ENCODE measurements at regions not wholly inside any gene's neighbourhood (a gene's known extent, or its start where the extent isn't known, plus 50 kb on each side); places are given as distances from the start of the nearest gene placed in this dataset.

DNA sequence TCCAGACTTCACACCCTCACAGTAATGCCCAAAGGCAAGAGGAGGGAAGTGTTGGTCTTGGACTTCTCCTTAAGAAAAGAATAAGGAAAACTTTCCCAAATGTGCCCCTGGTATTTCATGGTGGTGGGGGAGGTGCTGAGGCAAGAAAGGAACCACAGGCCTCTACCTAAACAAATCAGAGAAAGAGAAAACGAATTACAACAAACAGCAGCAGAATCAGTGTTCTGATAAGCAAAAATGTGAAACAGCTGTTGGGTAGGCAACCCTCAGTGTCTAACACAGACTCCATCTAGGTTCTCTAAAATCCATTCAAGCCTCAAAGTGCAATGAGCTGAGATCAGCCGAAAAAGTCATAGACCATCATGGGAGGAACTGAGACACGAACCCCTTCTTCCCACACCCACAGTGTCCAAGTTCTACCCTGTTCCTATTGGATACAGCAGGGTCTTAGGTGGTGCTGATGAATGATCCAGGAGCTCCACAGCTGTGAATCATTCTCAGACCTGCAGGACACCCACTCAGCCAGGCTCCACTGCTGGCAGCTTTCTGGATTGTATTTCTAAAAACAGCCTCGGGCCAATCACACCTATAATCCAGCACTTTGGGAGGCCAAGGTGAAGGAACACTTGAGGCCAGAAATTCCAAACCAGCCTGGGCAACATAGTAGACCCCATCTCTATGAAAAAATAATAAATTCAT lies 149.1 kb downstream of the PLPP3 start:
- TF ChIP-seq, protein P1, sequence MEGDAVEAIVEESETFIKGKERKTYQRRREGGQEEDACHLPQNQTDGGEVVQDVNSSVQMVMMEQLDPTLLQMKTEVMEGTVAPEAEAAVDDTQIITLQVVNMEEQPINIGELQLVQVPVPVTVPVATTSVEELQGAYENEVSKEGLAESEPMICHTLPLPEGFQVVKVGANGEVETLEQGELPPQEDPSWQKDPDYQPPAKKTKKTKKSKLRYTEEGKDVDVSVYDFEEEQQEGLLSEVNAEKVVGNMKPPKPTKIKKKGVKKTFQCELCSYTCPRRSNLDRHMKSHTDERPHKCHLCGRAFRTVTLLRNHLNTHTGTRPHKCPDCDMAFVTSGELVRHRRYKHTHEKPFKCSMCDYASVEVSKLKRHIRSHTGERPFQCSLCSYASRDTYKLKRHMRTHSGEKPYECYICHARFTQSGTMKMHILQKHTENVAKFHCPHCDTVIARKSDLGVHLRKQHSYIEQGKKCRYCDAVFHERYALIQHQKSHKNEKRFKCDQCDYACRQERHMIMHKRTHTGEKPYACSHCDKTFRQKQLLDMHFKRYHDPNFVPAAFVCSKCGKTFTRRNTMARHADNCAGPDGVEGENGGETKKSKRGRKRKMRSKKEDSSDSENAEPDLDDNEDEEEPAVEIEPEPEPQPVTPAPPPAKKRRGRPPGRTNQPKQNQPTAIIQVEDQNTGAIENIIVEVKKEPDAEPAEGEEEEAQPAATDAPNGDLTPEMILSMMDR (IDR thresholded peaks at IDR 0.05 in 8 of 11, conservative IDR thresholded peaks at IDR 0.05 in 3 of 11), result no peak
- TF ChIP-seq POLR2A (IDR thresholded peaks at IDR 0.05), result no peak
- TF ChIP-seq POLR2AphosphoS5 (IDR thresholded peaks at IDR 0.05), result no peak

DNA sequence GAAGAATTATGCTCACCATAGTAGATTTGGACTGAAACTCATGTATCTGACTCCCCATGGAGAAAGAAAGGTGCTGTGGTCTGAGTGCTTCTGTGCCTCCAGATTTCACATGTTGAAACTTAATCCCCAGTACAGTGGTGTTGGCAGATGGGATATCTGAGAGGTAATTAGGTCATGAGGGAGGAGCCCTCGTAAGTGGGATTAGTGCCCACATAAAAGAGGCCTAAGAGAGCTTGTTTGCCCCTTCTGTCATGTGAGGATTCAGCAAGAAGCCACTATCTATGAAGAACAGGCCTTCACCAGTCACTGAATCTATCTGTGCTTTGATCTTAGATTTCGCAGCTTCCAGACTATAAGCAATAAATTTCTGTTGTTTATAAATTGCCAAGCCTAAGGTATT lies 150.1 kb downstream of the PLPP3 start:
- no peaks in the 10 kb centered on the region for H3K9me3 ChIP-seq
- TF ChIP-seq, protein P1 (IDR thresholded peaks at IDR 0.05 in 8 of 11, conservative IDR thresholded peaks at IDR 0.05 in 3 of 11), result no peak
- TF ChIP-seq POLR2AphosphoS5 (IDR thresholded peaks at IDR 0.05), result no peak
- TF ChIP-seq POLR2A (IDR thresholded peaks at IDR 0.05), result no peak
- DNase-seq, result no peak
- no peaks in the 10 kb centered on the region for H3K27me3 ChIP-seq (replicated peaks in 1 of 7)
- 85 to 97% (median 93%) methylated on average over 2 of the region's 2 CpGs for WGBS, 5 donors
- no peaks in the 10 kb centered on the region for H3K36me3 ChIP-seq
- no peak overlapping the region for H3K27ac ChIP-seq
- H3K4me1 ChIP-seq, result peaks cover 3 to 66% (median 36%) of the 10 kb centered on the region in 6 donors
- intact Hi-C loops (cut with DNase I; ENCODE audit: low total_unique reads), result no loop called here
- H3K4me3 ChIP-seq, result no peak overlapping the region

More for the DNA sequence above, 149.1 kb downstream of the PLPP3 start:
- DNase-seq, result no peak
- Histone ChIP-seq H3K4me1 (peaks cover 0 to 66% (median 36%) of the 10 kb centered on the region in 6 donors), H3K36me3 (no peaks in the 10 kb centered on the region), H3K9me3 (no peaks in the 10 kb centered on the region), H3K27ac (no peak overlapping the region), H3K27me3 (replicated peaks in 1 of 7) (no peaks in the 10 kb centered on the region), H3K4me3 (no peak overlapping the region)
- WGBS, 5 donors, result 76 to 83% (median 82%) methylated on average over 4 of the region's 4 CpGs
- intact Hi-C loops (cut with DNase I; ENCODE audit: low total_unique reads), result no loop called here

DNA sequence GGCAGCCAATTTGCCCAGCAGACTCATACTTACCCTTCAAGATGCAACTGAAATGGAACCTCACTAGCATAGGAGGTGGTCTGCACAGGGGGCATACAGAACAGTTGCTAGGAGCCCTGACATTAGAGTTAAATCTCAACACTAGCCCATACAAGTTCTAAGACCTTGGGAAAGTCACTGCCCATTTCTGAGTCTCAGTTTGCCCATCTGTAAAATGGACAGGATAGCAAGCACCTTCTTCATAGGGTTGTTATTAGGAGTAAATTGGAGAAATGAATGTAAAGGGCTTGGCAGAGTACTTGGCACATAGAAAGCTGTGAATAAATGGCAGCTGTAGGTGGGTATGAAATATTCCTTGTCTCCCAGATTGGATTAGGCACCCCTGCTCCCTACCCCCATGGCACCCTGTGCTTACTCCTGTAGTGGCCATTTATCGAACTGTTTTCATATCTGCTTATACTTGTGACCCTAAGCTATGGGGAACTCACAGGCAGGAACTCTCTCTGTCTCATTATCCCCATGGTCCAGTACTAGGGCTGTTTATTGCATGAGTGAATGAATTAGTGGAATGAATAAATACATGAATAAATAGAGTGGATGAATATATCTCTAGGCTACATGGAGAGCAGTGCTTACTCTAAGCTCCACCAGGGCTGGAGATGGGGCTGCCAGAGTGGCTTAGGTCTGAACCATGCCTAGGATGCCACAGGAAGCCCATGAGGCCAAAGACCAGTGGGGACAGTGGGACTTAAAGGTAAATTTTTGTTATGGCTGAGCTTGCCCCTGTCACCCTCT lies 152.6 kb downstream of the PLPP3 start:
- 56 to 97% (median 92%) methylated on average over 1 of the region's 1 CpG for WGBS, 5 donors
- DNase-seq, result no peak
- intact Hi-C loops (cut with DNase I; ENCODE audit: low total_unique reads), result no loop called here

More for the DNA sequence above, 152.6 kb downstream of the PLPP3 start:
- Histone ChIP-seq H3K4me3 (no peak overlapping the region), H3K27ac (no peak overlapping the region), H3K27me3 (replicated peaks in 1 of 7) (no peaks in the 10 kb centered on the region), H3K9me3 (no peaks in the 10 kb centered on the region), H3K4me1 (peaks cover 3 to 59% (median 25%) of the 10 kb centered on the region in 6 donors), H3K36me3 (no peaks in the 10 kb centered on the region)
- TF ChIP-seq, protein P1 (IDR thresholded peaks at IDR 0.05 in 8 of 11, conservative IDR thresholded peaks at IDR 0.05 in 3 of 11), result no peak
- no peak for TF ChIP-seq POLR2A (IDR thresholded peaks at IDR 0.05)
- TF ChIP-seq POLR2AphosphoS5 (IDR thresholded peaks at IDR 0.05), result no peak
